Stimulated activated CD4-positive, alpha-beta T cell treated with anti-CD3 and anti-CD28 coated beads, Interleukin-1b, Interleukin-23, amount 100 ng/mL, for 24 hours (primary cell): ENCODE measurements at regions not wholly inside any gene's neighbourhood (a gene's known extent, or its start where the extent isn't known, plus 50 kb on each side); places are given as distances from the start of the nearest gene placed in this dataset.

Experiments
- DNase-seq, 4 experiments: peaks; one replicate each; pipeline ENCODE4 v3.0.0-alpha.2; 2020; ENCODE audit warnings: low read depth in 4 of 4, low spot score in 1 of 4

DNA sequence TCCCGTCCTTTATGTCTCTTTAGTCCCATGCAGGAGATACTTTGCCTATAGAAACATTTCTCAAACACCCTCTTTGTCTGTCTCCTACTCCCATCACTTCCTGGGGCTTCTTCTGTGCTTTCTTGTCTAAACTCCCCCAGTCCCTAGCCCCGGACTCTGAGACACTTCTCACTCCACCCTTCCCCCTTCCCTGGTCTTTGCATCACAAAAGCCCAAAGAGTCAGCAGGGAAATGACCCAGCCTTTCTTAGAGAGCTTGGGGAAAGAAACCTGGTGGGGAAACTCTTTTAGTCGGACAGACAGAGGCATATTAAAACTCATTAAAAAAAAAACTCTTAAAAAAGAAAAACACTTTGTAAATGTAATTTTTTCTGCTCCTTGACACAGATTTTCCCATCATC, 211.2 kb downstream of the TJP1 start:
- DNase-seq = no peak

DNA sequence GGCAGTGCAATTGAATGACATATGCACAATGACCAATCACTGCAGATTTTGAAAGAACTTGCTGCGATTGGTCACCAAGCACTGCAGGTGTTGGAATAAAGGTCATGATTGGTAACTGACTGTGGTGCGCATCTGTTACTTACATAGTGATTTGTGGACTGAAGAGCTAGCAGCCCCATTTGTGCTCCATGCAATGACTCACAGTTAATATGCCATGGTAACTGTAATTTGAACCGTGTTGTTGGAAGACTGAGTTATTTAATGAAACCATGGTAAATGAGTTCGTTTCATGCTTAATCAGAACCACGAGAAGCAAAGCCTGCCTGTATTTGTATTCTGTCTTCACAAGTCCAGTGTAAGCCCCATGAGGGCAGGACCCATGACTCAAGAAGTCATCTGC, 220.5 kb downstream of the TJP1 start:
- no peak for DNase-seq

DNA sequence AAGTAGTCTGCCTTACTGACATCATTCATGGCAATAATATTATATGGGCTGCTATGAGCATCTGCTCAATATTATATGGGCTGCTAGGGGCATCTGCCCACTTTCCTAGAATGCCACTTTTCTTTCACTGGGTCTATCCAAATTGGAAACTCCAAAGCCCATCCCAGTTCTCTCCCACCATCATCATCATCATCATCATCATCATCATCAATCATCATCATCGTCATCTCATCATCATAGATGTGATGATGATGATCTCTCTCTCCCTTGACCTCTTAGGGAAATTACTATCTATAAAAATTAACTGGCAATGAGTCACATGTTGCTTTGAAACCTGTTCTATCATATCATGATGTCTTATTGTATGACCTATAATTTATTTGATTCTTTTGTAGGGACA, 222.0 kb downstream of the TJP1 start:
- DNase-seq = no peak

DNA sequence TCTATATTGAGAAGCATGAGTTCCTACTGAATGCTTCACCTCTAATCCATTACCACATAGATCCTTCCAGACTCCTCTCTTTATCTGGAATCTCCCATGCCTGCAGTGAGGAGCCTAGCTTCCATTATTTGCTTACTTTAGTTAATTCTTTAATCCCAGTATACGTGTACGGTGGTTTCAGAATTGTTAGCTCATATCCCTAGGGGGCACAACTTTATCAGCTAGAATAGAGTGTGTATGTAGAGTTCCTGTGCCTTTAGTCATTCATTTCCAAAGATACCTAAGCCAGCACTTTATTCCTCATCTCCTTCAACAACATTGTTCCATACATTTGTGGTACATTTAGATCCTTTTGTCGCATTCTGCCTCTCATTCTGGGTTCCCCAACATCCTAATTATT, 226.0 kb downstream of the TJP1 start:
- DNase-seq = no peak

DNA sequence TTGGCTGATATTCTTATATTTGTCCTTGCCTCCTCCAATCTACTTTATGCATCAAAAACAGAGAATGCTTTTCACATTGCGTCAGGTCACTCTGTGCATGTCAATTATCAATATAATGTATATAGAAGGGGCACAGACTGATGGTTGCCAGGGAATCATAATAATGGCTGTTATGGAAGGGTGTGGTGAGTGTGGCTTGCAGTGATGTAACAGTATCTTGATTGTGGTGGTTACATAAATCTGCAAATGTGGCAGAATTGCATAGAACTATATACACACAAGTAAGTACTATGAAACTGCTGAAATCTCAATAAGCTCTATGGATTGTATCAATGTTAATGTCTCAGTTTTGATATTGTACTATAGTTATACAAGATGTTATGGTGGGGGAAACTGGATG, 228.6 kb downstream of the TJP1 start:
- no peak for DNase-seq

DNA sequence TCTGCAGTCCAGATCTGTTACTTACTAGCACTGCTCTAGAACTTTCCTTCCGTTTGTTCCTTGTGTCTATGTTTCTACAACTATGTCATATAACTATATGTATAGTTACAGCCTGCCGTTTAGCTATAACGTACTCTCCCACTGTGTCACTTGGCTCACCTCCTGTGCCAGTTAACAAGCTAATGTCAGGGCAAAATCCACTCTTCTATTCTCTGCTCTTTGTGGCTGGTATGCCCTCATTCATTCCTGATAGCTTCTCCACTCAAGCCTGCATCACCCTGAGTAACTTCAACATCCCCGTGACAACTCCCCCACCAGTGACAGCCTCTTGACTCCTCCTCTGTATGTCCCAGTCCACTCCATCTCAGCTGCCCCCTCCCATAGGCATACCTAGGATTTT, 229.2 kb downstream of the TJP1 start:
- DNase-seq = no peak

DNA sequence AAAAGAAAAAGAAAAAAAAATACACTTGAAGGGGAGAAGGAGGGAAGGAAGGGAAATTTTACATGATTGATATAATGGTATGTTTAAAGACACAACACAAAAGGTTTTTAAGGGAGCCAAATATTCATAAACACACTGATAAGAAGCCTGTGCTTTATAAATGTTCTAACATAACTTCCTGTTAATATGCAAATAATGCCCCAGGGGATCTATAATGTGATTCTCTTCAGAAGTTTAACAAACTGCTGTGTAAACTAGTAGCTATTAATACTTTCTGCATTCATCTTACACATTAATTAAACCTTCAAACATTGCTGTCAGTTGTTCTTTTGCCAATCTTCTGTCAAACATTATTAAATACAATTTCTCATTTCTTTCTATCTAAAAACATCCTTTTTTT, 231.6 kb downstream of the TJP1 start:
- no peak for DNase-seq

DNA sequence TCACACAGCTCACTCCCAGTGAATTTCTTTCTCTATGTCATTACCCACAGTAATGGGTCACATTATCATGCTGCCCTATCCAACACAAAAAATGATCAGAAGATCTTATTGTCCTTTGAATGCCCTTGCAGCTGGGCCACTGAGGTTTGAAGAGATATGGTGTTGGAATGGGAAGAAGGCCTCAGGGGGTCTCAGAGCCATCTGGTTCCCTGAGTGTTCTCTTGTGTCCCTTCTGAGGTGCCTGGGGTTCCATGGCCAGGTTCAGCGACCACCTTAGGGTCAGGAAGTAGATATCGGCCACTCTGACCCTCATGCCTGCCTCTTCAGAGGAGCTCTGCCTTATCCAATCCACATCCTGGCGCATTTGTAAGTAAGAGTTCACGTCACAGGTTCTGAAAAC, 232.3 kb downstream of the TJP1 start:
- no peak for DNase-seq

DNA sequence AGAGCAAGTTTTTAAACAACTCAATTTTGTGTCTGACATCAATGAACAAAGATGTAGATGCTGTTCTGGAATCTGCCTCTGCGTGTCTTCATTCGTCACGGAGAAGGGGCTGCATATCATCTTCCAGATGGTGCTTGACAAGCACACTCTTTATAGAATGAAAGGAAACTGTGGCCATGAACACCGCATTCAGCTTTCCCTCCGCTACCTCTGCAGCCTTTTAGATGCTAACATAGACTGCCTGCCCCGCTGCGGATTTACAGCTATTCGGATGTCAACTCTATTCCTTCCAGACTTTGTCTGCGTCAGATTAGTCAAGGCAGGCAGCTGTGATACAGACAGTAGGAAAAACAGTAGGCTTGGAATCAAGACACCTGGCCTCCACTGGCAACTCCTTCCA, 232.9 kb downstream of the TJP1 start:
- no peak for DNase-seq

DNA sequence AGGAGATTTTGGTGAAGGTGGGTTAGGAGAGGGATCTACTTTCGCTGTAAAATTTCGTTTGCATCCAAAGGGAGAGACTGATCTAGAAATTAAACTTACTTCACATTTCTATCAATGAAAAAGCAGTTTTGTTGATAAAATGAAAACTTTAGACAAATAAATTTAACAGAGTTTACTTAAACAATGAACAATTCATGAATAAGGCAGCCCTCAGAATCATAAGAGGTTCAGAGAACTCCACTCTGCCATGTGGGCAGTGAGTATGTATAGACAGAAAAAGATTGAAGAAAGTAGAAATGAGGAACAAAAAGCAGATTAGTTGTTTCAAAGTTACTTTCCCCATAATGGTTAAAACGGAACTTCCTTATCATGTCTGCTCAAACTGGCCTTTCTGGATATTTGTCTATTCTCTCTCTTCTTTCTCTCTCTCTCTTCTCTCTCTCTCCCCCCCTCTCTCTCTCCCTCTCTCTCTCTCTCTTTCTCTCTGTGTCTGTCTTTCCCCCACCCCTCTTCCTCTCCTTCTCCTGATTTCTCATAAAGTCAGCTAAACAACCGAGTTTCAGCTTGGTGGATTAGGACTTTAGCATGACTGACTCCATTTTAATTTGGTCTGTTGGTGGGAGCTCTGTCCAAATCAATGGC, 248.9 kb downstream of the TJP1 start:
- DNase-seq = no peak

DNA sequence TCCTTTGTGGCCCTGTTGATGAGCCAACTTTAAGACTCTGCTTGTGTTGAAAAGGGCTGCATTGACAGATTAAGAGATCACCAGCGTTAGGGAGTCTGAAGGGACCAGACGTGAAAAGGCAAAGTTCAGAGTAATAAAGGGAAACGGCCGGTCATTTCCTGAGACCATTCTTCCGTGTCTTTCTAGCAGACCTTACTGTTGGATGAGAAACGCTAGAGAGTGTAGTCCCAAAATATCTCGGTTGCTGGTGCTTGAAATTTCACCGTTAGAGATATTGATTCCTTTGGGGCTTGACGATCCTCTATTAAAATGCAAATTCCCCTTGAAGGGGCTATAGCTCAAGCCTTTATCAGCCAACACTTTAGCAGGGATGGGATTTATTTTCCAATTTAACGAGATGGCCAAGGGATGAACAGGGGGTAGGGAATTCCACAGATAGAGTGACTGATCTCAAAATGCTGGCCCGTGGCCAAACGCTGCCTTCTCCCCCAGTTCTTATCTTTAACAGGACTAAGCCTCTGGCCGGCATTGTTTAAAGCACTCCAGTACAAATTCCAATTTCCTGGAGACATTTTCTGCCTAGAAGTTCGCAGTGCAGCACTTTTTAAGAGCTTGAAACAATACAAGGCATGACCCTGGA, 250.4 kb downstream of the TJP1 start:
- DNase-seq = no peak

DNA sequence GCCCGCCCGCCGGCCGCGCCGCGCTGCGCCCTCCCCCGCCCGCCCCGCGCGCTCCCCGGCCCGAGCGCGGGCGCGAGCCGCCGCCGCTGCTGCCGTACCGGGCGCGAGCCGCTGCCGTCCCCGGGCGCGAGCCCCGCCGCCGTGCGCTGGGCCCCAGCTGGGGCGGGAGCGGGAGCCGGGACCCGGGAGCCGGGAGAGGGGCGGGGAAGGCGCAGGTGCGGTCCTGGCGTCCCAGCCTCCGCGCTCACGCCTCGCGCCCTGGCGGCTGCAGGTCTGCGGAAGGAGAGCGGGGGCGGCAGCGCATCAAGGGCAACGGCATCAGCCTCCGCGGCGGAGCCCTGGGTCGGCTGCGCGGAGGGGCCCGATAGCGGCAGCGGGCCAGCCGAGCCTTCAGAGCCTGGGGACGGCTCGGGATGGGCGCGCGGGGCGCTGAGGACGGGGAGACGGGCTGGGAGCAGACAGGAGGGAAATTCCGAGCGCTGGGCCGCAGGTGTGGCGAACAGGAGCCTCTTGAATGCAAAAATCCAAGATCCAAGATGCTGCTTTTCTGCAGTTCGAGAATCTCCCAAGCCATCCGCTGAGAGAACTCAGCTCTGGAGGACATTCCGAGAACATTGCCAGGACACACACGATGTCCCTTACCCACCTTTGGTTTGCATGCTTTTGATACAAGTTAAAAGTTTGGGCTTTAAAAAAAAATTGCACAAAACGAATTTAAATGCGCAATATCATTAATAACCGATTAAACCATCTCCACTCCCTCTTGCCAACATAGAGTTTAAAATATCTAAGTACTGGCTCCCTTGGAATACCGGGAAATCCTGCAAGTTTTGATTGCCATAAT, 251.1 kb downstream of the TJP1 start:
- peak in 1 of 4 experiments; percentile 20 for DNase-seq

DNA sequence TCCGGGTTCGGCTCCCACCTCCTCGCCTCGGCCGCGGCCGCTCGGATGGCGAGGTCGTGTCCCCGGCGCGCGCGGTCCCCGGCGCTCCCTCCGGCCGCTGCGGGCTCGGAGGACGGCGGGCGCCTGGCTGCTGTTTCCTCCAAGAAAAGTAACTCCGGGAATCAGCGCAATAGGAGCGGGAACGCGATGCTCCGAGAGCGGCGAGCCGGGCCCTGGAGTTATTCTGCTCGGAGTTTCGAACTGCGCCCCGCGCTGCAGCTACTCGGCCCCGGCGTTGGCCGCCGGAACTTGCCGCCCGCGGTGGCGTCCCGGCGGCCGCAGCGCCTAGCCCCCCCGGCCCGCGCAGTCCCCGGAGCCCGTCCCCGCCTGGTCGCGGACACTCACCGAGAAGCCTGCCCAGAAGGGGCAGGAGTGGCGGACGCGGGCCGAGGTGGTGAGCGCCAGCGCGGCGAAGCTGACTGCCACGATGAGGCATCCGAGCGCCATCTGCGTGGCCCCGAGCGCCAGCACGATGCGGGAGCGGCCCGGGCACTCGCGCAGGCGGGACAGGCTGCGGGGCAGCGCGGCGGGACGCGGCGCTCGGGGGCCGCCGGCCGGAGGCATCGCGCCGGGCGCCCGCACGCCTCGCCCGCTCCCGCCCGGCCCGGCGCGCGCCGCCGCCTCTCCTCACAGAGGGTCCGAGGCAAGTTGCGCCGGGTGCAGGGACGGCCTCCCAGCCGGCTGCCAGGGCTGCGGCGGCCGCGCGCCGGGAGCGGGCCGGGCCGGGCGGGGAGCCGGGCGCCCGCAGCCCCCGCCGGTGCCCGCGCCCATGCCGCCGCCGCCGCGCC, 251.9 kb downstream of the TJP1 start:
- no peak for DNase-seq

DNA sequence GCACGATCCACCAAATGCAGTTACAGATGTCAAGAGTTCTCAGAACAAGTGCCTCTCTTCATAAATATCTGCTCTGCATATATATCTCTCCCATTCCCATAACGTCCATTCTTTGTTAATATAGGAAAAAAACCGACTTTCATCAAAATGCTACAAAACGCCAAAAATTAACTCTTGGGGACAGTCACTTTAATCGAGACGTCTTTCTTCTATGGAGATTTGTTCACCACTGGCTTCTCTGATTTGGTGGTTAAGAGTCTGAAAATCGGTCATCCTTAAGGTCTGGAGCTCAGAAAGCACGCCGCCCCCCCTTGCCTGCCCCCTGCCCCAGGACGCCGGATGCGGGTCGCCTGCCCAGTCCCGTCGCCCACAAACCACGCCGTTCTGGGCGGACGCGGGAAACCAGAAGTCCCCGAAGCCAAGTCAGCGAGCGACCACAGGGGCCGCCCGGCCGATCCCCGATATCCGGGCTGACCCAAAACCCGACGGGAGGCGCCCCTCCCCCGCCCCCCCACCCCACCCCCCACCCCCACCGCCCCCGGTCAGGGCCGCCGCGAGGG, 252.7 kb downstream of the TJP1 start:
- no peak for DNase-seq

DNA sequence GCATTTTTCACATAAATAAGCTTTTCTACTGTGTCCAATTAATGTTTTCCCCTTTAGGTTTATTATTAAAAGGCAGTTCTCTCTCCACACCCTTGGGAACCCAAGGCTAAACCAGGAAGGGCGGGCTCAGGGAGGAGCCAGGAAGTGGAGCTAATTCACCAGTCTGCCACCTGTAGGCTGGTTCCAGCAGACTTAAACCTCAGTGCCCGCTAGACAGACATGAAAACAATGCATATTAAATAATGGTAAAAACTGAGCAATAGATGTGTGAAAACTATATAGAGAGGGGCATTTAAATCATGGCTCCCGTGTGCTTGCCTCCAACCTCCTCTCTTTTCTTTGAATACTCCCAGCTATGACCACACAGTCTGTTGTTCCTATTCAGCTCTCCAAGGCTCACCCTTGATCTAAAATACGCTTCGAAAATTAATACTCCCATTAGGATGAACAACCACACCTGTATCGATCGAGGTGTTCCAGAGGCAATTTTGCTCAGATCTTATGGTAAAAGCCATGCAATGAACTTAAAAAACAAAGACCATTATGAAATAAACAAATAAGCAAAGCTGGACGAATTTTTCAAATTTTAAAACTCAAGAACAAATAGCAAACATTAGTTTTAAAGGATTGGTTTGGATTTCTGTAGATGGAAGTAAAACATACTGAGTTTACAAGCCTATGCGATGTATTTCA, 253.3 kb downstream of the TJP1 start:
- DNase-seq = no peak

DNA sequence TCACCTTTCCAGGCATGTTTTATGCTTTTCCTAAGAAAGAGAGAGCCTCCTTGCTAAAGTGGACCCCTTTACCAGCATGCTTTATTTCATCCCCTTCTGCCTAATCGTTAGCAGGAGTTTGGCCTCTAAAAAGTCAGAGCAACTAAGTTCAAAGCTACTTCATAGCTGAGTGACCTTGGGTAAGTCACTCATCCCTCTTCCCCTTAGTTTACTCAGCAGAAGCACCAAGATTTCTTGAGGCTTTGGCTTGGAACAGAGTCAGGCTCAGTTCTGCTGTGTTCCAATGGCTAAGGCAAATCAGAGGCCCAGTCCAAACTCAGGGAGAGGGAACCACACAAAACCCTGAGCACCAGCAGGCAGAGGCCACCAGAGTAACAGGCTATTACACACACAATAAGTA, 254.9 kb downstream of the TJP1 start:
- no peak for DNase-seq

DNA sequence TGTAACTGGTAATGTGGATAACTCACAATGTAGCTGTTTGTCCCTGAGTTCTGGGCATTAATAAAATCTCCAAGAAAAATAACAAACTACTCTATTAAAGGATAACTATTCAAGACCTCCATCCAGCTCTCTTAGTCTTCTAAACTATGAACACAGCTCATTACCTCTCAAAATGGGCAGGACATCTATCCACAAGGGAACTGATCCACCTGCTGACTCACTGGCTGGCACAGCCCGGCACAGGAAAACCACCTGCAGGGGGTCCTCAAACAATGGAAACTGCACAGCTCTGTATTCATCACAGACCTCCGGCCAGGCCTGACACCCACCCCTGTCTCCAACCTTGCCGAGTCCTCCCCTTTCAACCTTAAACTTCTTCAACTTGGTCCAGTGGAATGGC, 255.4 kb downstream of the TJP1 start:
- no peak for DNase-seq

DNA sequence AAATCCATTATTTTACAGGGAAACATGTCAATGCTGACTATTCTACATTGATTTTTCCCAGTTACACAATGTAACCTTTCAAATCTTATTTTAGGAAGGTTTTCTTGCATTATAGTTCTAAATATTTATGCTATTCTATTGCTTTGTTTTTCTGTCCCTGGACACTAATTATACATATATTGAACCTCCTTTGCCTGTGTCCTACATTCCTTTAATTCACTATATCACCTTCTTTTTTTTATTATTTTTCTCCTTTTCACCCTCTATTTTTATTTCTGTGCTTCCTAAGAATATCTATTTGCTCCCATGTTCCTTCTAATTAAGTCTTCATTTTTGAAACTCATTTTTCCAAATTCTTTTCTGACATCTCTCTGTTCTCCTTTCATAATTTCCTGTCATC, 259.2 kb downstream of the TJP1 start:
- no peak for DNase-seq

DNA sequence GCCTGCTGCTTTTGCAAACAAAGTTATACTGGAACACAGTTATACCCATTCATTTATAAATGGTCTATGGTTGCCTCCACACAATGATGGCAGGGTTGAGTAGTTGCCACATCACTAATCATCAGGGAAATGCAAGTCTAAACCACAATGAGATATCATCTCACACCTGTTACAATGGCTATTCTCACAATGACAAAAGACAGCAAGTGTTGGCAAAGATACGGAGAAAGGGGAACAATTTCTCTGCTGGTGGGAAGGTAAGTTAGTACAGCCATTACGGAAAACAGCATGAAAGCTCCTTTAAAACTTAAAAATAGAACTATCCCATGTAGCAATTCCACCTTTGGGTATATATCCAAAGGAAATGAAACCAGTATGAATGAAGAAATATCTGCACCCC, 261.4 kb downstream of the TJP1 start:
- no peak for DNase-seq

DNA sequence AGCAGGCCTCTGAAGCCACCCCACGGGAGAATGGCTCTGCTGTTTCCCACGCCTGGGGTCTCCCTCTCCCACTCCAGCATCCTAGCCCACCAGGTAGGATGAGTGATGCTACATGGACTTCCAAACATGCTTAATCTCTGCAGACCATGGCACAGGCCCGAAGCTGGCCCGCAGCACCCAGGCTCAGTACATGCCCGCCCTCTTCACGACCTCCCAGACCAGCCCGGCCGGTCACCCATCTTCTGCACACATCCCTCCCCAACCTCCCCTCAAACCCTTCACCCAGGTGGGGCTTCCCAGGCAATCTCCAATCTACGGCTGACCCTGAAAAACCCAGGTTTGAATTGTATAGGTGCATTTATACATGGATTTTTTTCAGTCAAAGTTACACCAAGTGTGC, 264.0 kb downstream of the TJP1 start:
- DNase-seq = no peak

DNA sequence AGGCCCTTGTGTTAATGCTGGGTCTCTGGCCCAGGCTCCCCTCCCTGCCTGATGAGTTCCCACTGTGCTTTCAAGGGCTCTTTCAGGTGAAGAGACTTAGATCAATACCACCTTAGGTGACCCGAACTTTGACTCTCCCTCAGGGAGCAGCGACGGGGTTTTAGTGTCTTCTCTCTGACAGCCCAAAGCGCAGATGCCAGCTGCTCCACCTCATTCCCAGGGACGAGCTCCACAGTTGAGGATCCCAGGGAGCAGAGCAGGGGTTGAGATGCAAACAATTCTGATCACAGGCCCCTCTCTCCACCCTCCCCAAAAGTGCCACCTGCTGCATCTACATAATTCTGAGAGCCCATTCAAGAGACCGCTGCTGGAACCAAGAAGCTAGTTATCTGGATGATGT, 265.1 kb downstream of the TJP1 start:
- DNase-seq = no peak
